HG02763 (cell line): ENCODE measurements at regions not wholly inside any gene's neighbourhood (a gene's known extent, or its start where the extent isn't known, plus 50 kb on each side); places are given as distances from the start of the nearest gene placed in this dataset.
"Not testable (repeated sequence)": the region's sequence is repeated elsewhere in the genome, so short reads cannot be mapped to it uniquely, and the experiment has no call there.

Experiments
- ATAC-seq: cut with Tn5 transposase; IDR thresholded peaks from one replicate; pipeline ENCODE4 v1.9.1; 2021; ENCODE audit warnings: mild to moderate bottlenecking, moderate library complexity; ENCODE audit not compliant: unreplicated experiment

DNA sequence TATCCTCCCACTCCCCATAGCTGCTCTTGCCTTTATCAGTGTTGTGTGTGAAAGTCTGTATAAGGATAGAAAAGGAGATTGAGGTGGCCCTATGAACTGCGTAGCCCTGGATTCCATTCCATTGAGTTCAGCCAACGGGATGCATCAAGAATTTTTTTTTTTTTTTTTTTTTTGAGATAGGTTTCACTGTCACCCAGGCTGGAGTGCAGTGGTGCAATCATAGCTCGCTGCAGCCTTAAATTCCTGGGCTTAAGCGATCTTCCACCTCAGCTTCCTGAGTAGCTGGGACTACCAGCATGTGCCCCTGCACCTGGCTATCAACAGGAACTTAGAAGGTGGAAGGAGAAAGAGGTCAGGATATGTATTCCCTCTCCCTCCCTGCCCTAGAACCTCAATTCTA is 187.2 kb upstream of the SPRY1 start:
- ATAC-seq, result no peak

DNA sequence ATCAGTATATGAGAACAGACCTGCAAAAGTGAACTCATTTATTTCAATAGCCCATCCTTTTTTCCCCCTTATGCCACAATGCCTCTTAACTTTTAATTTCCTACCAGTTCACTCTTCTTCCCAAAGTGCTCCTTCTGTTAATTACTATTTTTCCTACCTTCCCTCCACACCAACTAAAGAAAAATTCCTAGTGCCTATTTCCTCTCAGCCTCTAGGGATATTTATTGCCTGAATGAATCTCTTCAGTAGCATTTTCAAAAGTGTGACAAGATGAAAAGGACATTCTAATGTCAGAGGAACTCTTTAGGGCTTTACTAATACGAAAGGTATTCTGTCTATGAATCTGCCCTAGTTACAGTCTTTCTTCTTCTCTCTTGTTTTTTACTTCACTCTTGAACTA is 181.1 kb upstream of the SPRY1 start:
- no peak for ATAC-seq

DNA sequence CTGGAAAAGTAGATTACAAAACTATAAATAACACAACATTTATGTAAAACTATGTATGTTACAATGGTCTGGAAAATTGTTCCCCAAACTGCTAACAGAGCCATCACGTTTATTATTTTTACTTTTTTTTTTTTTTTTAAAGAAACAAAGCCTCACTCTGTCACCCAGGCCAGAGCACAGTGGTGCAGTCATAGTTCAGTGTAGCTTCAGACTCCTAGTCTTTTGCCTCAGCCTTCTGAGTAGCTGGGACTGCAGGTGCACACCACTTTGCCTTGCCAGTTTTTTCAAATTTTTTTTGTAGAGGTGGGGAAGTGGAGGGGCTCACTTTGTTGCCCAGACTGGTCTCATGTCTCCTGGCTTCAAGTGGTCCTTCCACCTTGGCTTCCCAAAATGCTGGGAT is 180.1 kb upstream of the SPRY1 start:
- no peak for ATAC-seq

DNA sequence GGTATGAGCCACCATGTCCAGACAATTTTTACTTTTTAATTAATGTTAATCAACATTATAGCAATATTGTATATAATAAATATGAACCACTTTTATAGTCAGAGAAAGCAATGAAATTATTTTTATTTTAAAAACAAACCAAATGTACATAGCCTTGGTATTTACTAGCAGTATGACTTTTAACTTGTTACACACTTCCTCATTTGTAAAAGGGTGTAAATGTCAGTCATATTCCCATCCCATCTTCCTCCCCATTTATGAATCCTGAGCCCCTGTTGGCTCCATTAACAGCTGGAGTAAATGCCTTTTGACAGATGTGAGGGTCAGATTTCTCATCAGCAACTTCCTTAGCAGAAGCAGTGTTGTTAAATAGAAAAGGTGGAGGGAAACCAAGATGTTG is 179.6 kb upstream of the SPRY1 start:
- no peak for ATAC-seq

DNA sequence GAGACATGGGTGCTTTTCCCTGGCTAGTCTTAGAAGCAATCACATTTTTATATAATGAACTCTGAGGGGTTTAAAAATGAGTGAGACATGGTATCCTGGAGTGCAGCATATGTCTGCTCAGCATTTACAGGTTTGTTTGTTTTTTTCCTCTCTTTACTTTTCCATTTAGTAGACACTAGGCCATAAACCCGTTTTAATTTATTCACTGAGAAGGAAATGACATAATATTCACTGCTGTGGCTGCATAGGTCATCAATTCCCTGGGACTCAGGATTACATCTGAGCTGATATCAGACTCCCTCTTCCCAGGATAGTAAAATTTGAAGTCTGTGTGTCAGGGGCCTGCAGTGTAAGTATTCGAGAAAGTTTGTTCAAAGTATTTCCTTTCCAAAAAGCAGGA is 178.9 kb upstream of the SPRY1 start:
- no peak for ATAC-seq

DNA sequence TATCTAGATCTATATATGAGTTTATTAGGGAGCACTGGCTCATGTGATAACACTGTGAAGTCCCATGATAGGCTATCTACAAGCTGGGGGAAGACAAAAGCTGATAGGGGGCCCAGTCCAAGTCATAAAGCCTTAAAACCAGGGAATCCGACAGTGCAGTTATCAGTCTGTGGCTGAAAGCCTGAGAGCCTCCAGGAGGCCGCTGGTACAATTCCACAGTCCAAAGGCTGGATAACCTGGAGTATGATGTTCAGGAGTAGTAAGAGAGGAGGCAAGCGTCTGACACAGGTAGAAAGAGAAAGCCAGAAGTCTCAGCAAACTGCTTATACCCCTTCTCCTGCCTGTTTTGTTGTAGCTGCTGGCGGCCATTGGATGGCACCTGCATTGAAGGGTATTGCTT is 177.6 kb upstream of the SPRY1 start:
- no peak for ATAC-seq

DNA sequence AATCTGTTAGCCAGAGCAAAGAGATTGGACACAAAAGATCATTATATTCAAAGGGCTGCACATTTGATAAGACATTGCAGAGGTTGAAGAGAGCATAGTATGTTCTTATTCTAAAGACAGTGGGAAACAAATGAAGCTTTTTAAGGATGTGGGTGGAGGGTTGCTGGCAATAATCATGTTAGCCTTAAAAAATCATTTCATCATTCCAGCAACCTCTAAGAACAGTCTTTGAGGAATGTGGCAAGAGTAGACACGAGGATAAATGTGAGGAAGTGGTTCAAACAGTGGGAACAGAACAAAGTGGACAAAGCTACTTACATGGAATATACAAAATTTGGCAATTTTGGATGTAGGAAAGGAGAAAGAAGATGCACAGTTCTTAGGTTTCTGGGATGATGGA is 167.3 kb upstream of the SPRY1 start:
- no peak for ATAC-seq

DNA sequence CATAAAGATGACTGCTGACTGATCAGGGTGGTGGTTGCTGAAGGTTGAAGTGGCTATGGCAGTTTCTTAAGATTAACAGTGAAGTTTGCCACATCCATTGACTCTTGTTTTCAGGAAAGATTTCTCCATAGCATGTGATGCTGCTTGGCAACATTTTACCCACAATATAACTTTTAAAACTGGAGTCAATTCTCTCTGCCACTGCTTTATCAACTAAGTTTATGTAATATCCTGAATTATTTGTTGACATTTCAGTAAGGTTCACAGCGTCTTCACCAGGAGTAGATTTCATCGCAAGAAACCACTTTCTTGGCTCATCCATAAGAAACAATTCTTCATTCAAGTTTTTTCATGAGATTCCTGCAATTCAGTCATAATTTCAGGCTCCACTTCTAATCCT is 166.5 kb upstream of the SPRY1 start:
- no peak for ATAC-seq

DNA sequence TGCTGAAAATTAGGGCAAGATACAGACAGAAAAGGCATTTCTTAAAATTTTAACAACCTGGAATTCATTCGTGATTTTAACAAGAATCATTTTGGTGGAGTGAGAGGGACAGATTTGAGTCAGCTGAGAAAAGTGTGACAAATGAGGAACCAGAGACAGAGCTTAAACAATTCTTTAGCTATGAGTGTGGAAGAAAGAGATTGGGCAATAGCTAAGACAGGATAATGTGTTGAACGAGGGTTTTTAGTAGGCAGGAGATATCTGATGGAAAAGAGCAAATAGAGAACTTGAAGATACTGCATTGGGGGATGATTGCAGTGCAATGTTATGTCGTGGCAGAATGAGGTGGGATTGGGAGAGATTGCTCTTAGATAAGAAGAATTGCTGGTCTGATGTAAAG is 164.2 kb upstream of the SPRY1 start:
- no peak for ATAC-seq

DNA sequence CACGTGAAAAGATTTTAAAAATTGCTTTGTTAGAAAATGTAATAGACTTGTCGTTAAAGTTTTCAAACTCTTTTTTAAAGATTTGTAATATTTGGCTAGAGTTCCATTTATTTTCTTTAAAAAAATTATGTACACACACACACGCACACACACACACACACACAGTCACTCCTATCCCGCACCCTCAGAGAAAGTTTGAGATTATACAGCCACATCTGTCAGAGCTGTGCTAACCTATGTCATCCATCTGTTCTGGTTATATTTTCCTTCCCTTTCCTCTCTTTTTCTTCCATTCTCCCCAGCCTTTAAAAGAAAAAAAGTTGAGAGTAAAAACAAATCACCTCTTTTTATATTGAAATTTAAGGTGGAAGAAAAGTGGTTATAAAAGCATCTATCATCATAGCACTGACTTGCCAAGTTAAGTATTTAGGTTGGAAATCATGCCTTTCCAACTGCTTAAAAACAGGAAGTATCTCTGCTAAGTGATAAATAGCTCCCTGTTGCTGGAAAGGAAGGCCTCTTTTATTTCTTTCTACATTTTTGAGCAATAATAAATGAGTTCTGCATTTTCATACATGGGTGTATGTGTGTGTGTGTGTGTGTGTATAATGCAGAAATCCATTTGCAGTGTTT is 163.3 kb upstream of the SPRY1 start:
- ATAC-seq, result no peak

DNA sequence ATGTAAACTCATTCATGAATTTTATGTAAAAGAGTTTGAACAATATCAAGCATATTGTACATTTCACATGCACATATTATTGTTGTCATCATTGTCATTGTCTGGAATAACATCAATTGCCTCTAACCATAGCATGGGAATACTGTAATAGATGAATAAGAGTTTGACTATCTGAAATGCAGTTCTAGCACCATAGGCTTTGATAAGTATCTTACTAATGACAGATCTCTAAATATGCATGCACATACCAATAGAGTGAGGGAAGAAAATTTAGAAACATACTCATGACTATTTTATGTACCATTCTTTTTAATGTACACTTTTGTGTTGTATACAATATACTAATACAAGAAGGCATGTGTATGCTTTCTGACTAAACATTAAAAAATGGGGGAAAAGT is 161.6 kb upstream of the SPRY1 start:
- no peak for ATAC-seq

DNA sequence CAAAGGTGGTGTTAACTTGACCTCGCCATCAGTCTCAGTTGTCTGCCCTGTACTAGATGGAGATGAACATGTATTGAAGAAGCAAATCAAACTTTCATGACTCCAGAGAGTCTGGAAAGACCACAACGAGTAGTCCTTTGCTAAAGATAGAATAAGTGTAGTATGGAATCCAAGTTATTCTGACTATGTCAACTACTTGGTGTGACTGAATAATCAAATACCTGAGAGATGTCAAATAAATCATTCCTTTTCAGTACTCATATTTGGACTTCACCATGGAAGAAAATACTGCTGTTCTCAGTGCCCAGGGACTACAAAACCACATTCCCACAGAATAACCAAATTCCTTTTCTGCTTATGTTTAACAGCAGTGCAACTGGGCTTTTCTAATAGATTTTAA is 161.2 kb upstream of the SPRY1 start:
- ATAC-seq, result no peak

DNA sequence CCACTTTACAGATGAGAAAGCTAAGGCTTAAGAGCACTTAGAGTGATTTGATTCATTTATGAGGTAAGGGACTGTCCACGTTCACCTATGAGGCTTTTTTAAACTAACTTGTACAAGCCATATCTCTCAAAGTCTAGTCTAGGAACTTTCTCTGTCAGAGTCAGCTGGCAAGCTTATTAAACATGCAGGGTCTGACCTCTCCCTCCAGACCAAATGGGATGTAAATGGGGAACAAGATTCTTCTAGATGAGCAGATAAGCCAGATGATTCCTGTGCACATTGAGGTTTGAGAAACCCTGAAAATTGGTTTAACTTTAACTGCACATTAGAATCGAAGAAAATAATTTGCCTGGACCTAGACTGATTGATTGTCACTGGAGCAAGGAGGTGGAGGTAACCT is 160.0 kb upstream of the SPRY1 start:
- ATAC-seq, result no peak

DNA sequence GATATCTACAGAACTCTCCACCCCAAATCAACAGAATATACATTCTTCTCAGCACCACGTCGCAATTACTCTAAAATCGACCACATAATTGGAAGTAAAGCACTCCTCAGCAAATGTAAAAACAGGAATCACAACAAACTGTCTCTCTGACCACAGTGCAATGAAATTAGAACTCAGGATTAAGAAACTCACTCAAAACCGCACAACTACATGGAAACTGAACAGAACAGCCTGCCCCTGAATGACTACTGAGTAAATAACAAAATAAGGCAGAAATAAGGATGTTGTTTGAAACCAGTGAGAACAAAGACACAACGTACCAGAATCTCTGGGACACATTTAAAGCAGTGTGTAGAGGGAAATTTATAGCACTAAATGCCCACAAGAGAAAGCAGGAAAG is 156.3 kb upstream of the SPRY1 start:
- ATAC-seq, result not testable (repeated sequence)

DNA sequence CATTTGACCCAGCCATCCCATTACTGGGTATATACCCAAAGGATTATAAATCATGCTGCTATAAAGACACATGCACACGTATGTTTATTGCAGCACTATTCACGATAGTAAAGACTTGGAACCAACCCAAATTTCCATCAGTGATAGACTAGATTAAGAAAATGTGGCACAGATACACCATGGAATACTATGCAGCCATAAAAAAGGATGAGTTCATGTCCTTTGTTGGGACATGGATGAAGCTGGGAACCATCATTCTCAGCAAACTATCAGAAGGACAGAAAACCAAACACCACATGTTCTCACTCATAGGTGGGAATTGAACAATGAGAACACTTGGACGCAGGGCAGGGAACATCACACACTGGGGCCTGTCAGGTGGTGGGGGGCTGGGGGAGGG is 153.4 kb upstream of the SPRY1 start:
- not testable (repeated sequence) for ATAC-seq

DNA sequence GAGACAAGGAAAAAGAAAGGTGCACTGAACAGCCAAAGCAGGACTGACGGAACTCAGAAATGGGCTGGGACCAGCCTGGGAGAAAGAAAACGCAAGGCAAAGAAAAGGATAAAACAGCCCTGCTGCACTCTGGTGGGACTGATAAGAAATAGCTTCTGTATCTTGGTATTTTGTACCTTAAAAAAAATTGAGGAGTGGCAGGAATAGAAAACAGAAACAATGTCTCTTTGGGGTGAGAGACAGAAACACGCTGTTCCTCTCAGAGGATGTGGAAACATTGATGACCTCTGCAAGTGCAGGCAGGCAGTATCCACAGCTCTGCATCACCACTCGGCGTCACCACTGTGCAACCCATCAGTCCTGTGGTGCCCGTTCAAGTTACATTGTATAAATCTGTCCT is 152.5 kb upstream of the SPRY1 start:
- no peak for ATAC-seq

DNA sequence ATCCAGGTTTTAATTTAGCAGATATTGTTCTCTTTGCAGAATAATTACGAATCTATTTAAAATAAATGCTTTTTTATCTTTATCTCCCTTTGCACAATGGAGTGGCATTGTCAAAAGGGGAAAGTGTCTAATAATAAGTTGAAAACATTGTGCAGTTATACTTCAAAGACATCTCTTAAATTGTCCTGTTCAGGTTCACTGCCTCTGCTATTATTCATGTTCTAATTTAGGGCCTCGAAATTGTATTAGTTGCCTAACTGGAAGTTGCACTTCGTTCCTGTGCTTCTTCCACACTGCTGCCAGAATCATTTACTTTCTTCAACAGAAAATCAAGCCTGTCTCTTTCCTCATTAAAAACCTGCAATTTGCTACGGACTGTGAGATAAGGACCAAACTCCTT is 150.5 kb upstream of the SPRY1 start:
- no peak for ATAC-seq

DNA sequence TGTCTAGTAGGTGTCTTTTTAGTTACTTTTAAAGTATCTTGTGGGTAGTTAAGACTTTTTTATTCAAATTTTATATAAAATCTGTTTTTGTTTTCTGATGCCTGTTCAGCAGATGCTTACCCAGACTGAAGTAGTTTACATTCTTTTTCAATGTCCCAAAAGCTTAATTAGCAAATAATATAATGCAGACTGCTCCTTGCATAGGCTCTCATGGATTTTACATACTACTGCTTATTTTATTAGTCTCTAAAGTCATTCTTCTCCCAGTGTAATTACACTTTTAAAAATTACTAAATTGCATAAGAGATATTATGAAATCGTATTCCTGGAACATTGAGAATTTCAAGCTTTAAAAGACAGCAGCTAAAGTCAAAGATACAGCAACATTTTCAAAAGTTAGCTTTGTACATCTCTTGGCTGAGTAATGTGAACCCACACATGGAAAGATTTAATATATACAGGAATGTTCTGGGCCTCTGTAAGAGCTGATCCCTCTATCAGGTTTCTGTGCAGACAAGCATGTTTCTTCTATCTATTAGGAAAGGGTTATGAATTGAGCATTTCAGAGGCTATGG is 148.4 kb upstream of the SPRY1 start:
- no peak for ATAC-seq

DNA sequence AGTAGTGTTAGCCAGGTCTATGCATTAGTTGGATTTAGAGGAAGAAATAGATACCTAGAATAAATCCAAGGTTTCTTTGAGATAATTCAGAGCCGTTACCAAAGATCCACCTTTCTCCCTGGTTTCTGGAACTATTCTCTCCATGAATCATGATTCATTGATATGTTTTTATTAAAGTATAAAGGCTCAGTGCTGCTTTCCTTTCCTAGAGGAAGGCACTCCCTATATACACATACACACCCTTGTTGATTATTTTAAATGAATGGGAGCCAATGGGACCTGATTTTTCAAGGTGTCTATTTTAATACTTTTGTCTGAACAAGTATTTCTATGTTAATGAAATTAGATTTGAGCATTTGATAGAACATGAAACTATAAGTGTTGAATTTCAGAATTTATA is 146.8 kb upstream of the SPRY1 start:
- ATAC-seq, result no peak

DNA sequence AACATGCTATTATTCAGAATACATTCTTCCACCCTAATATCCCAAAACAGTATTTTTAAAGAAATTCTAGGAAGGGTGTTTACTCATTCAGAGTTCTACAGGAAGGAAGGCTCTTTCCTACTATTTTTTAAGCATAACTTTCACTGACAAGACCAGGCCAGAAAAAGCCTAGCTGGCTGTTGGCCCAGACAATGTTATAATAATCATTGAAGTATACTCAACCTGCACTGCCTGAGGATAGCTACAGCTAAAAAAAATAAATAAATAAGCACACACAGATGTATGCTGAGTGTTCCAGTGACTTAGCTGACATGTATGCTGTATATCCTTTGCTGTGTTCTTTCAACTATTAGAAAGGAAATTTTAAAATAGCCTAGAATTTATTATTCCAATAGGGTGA is 145.8 kb upstream of the SPRY1 start:
- no peak for ATAC-seq

DNA sequence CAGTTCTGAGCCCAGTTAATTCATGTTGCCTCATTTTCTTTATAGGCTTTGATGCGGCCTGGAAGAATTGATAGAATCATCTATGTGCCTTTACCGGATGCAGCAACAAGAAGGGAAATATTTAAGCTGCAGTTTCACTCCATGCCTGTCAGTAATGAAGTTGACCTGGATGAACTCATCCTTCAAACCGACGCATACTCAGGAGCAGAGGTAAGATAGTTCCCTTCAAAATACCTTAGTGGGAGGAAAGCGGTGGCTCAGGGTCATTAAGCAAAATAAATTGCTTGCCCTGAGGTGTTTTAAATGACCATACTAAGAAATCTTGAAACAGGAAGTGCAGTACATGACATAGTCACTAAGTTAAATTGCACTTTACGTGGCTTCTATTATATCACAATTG is 140.6 kb upstream of the SPRY1 start:
- no peak for ATAC-seq

DNA sequence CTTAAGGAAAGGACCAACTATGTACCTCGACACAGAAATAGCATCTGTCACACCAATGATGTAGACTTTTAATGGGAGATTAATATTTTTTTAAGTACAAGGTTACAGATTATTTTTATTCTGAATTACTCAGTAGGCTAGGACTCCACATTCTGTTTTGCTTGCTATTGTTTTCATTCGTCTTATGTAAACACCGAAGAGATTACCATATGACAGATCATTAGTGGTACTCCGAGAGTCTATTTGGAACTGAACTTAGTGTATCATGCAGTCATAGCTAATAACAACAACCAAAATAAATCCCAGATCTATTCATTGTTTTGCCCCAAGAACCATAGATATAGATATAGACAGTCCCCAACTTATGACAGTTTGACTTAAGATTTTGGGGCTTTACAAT is 139.7 kb upstream of the SPRY1 start:
- ATAC-seq, result no peak

DNA sequence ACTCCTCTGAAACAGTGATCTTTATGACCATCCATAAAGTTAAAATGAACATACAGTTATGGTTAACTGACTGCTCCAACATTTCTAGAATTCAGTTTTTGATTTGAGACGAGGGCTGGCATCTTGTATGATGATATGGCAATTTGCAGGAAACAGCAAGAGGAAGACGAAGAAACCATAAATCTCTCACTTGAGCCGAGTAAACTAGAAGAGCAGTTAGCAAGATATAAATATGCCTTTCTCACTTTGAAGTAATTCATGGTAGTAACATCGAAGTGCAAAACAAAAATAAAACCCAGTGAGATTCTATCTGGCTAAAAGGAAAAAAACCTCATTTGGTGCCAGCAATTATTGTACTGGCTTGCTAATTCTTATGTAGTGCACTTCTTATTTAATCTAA is 139.0 kb upstream of the SPRY1 start:
- ATAC-seq, result no peak
